ENCODE measurements at regions not wholly inside any gene's neighbourhood (a gene's known extent, or its start where the extent isn't known, plus 50 kb on each side); places are given as distances from the start of the nearest gene placed in this dataset.
"Not testable (repeated sequence)": the region's sequence is repeated elsewhere in the genome, so short reads cannot be mapped to it uniquely, and the experiment has no call there.

DNA sequence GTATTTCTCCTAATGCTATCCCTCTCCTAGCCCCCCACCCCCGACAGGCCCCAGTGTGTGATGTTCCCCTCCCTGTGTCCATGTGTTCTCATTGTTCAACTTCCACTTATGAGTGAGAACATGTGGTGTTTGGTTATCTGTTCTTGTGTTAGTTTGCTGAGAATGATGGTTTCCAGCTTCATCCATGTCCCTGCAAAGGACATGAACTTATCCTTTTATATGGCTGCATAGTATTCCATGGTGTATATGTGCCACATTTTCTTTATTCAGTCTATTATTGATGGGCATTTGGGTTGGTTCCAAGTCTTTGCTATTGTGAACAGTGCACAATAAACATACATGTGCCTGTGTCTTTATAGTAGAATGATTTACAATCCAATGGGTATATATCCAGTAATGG, 362.0 kb upstream of the GYPC start:
- not testable (repeated sequence) for TF ChIP-seq ZNF121 (CRISPR knock-in tag; IDR thresholded peaks at IDR 0.05); ESRRA (CRISPR knock-in tag; IDR thresholded peaks at IDR 0.05; ENCODE audit: borderline replicate concordance); MYBL2 (CRISPR knock-in tag; IDR thresholded peaks at IDR 0.05)
- TF ChIP-seq, protein P1, sequence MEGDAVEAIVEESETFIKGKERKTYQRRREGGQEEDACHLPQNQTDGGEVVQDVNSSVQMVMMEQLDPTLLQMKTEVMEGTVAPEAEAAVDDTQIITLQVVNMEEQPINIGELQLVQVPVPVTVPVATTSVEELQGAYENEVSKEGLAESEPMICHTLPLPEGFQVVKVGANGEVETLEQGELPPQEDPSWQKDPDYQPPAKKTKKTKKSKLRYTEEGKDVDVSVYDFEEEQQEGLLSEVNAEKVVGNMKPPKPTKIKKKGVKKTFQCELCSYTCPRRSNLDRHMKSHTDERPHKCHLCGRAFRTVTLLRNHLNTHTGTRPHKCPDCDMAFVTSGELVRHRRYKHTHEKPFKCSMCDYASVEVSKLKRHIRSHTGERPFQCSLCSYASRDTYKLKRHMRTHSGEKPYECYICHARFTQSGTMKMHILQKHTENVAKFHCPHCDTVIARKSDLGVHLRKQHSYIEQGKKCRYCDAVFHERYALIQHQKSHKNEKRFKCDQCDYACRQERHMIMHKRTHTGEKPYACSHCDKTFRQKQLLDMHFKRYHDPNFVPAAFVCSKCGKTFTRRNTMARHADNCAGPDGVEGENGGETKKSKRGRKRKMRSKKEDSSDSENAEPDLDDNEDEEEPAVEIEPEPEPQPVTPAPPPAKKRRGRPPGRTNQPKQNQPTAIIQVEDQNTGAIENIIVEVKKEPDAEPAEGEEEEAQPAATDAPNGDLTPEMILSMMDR (IDR thresholded peaks at IDR 0.05), result not testable (repeated sequence)
- TF ChIP-seq, protein P2, sequence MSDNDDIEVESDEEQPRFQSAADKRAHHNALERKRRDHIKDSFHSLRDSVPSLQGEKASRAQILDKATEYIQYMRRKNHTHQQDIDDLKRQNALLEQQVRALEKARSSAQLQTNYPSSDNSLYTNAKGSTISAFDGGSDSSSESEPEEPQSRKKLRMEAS (CRISPR knock-in tag; IDR thresholded peaks at IDR 0.05), result not testable (repeated sequence)
- TF ChIP-seq, protein P3, sequence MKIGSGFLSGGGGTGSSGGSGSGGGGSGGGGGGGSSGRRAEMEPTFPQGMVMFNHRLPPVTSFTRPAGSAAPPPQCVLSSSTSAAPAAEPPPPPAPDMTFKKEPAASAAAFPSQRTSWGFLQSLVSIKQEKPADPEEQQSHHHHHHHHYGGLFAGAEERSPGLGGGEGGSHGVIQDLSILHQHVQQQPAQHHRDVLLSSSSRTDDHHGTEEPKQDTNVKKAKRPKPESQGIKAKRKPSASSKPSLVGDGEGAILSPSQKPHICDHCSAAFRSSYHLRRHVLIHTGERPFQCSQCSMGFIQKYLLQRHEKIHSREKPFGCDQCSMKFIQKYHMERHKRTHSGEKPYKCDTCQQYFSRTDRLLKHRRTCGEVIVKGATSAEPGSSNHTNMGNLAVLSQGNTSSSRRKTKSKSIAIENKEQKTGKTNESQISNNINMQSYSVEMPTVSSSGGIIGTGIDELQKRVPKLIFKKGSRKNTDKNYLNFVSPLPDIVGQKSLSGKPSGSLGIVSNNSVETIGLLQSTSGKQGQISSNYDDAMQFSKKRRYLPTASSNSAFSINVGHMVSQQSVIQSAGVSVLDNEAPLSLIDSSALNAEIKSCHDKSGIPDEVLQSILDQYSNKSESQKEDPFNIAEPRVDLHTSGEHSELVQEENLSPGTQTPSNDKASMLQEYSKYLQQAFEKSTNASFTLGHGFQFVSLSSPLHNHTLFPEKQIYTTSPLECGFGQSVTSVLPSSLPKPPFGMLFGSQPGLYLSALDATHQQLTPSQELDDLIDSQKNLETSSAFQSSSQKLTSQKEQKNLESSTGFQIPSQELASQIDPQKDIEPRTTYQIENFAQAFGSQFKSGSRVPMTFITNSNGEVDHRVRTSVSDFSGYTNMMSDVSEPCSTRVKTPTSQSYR (CRISPR knock-in tag; IDR thresholded peaks at IDR 0.05), result not testable (repeated sequence)
- TF ChIP-seq, protein P4, sequence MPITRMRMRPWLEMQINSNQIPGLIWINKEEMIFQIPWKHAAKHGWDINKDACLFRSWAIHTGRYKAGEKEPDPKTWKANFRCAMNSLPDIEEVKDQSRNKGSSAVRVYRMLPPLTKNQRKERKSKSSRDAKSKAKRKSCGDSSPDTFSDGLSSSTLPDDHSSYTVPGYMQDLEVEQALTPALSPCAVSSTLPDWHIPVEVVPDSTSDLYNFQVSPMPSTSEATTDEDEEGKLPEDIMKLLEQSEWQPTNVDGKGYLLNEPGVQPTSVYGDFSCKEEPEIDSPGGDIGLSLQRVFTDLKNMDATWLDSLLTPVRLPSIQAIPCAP (CRISPR knock-in tag; IDR thresholded peaks at IDR 0.05), result not testable (repeated sequence)
- TF ChIP-seq, protein P5, sequence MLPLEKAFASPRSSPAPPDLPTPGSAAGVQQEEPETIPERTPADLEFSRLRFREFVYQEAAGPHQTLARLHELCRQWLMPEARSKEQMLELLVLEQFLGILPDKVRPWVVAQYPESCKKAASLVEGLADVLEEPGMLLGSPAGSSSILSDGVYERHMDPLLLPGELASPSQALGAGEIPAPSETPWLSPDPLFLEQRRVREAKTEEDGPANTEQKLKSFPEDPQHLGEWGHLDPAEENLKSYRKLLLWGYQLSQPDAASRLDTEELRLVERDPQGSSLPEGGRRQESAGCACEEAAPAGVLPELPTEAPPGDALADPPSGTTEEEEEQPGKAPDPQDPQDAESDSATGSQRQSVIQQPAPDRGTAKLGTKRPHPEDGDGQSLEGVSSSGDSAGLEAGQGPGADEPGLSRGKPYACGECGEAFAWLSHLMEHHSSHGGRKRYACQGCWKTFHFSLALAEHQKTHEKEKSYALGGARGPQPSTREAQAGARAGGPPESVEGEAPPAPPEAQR (CRISPR knock-in tag; IDR thresholded peaks at IDR 0.05), result not testable (repeated sequence)

Measured in WTC11 (cell line).